GM18867 (cell line): ENCODE measurements at regions not wholly inside any gene's neighbourhood (a gene's known extent, or its start where the extent isn't known, plus 50 kb on each side); places are given as distances from the start of the nearest gene placed in this dataset.

Experiments used
- ATAC-seq: cut with Tn5 transposase; IDR thresholded peaks from one replicate; pipeline ENCODE4 v1.9.1; 2021; ENCODE audit warnings: mild to moderate bottlenecking, moderate library complexity; ENCODE audit not compliant: unreplicated experiment

GRCh38 chr4:19915276-19915675 lies 336.4 kb upstream of the SLIT2 start:
- ATAC-seq: no peak

GRCh38 chr4:19913650-19914049 lies 338.1 kb upstream of the SLIT2 start:
- no peak for ATAC-seq

- no peak for ATAC-seq
These were observed 340.7 kb upstream of the SLIT2 start for GRCh38 chr4:19910861-19911525.

- ATAC-seq: no peak
These were observed 346.7 kb upstream of the SLIT2 start for GRCh38 chr4:19905024-19905423.

- no peak for ATAC-seq
These were observed 363.1 kb upstream of the SLIT2 start for GRCh38 chr4:19888587-19888986.

- no peak for ATAC-seq
These were observed 367.9 kb upstream of the SLIT2 start for GRCh38 chr4:19883841-19884240.

- no peak for ATAC-seq
These were observed 371.5 kb upstream of the SLIT2 start for GRCh38 chr4:19880206-19880605.

GRCh38 chr4:19879330-19879729 lies 372.4 kb upstream of the SLIT2 start:
- no peak for ATAC-seq

GRCh38 chr4:19857991-19858390 lies 393.7 kb upstream of the SLIT2 start:
- no peak for ATAC-seq

- no peak for ATAC-seq
These were observed 394.3 kb upstream of the SLIT2 start for GRCh38 chr4:19857380-19857779.

- no peak for ATAC-seq
These were observed 400.8 kb upstream of the SLIT2 start for GRCh38 chr4:19850909-19851308.

GRCh38 chr4:19844446-19844845 lies 407.3 kb upstream of the SLIT2 start:
- ATAC-seq: no peak

GRCh38 chr4:19842471-19842870 lies 409.2 kb upstream of the SLIT2 start:
- no peak for ATAC-seq

- ATAC-seq: no peak
These were observed 412.8 kb upstream of the SLIT2 start for GRCh38 chr4:19838858-19839257.

GRCh38 chr4:19835429-19835828 lies 416.3 kb upstream of the SLIT2 start:
- no peak for ATAC-seq

GRCh38 chr4:19832411-19832810 lies 419.3 kb upstream of the SLIT2 start:
- ATAC-seq: no peak

- ATAC-seq: no peak
These were observed 419.9 kb upstream of the SLIT2 start for GRCh38 chr4:19831644-19832285.

GRCh38 chr4:19829101-19829500 lies 422.6 kb upstream of the SLIT2 start:
- no peak for ATAC-seq

- ATAC-seq: no peak
These were observed 427.9 kb upstream of the SLIT2 start for GRCh38 chr4:19823781-19824180.

- no peak for ATAC-seq
These were observed 432.0 kb upstream of the SLIT2 start for GRCh38 chr4:19819737-19820136.

GRCh38 chr4:19809989-19810388 lies 441.7 kb upstream of the SLIT2 start:
- ATAC-seq: no peak

GRCh38 chr4:19807505-19807904 lies 444.2 kb upstream of the SLIT2 start:
- ATAC-seq: no peak

GRCh38 chr4:19806865-19807264 lies 444.8 kb upstream of the SLIT2 start:
- no peak for ATAC-seq
